OCI-LY7 (cell line): ENCODE measurements at regions not wholly inside any gene's neighbourhood (a gene's known extent, or its start where the extent isn't known, plus 50 kb on each side); places are given as distances from the start of the nearest gene placed in this dataset.

Source experiments
- BruUV-seq: library from RNA; stranded (reverse); fragments of 400-500 nt; replicated peaks from 2 replicates; lab custom pipeline; 2021; lab: Mats Ljungman, UMichigan
- CTCF ChIA-PET: fragments of 300-600 bp; sonication (Branson Sonifier 250); formaldehyde crosslinking; loops from one replicate; lab custom pipeline; 2022; ENCODE audit warnings: antibody characterized with exemption; ENCODE audit not compliant: unreplicated experiment; lab: Charles Lee
- POLR2A ChIA-PET: fragments of 300-600 bp; sonication (Branson Sonifier 250); formaldehyde crosslinking; loops from one replicate; lab custom pipeline; 2022; ENCODE audit warnings: antibody characterized with exemption; lab: Charles Lee
- DNase-seq: peaks from one replicate; pipeline ENCODE4 v3.0.0-alpha.2; 2015; ENCODE audit warnings: low spot score
- H2AFZ ChIP-seq: fragments of 200-600 bp; sonication (generic), shearing (Covaris generic); 2 replicates; pipeline ENCODE4 v1.6.1; 2014; ENCODE audit warnings: mild to moderate bottlenecking, antibody characterized with exemption, low read length, moderate library complexity
- H3K27ac ChIP-seq: fragments of 200-600 bp; sonication (generic); 2 replicates; pipeline ENCODE4 v1.5.1; 2014; ENCODE audit warnings: mixed run types, low read depth, mild to moderate bottlenecking, moderate library complexity, low read length, inconsistent platforms; ENCODE audit not compliant: poor library complexity, severe bottlenecking
- H3K36me3 ChIP-seq: fragments of 200-600 bp; sonication (generic); 2 replicates; pipeline ENCODE4 v1.6.1; 2014; ENCODE audit warnings: mild to moderate bottlenecking, antibody characterized with exemption, low read length, moderate library complexity, mixed read lengths; ENCODE audit not compliant: insufficient read depth
- H3K4me1 ChIP-seq: fragments of 200-600 bp; sonication (generic); 2 replicates; pipeline ENCODE4 v1.5.1; 2014; ENCODE audit warnings: mild to moderate bottlenecking, low read length; ENCODE audit not compliant: insufficient read depth, poor library complexity, severe bottlenecking
- H3K4me2 ChIP-seq: fragments of 200-600 bp; sonication (generic); 2 replicates; pipeline ENCODE4 v1.6.1; 2014; ENCODE audit warnings: mild to moderate bottlenecking, low read length
- H3K4me3 ChIP-seq: fragments of 200-600 bp; sonication (generic); 2 replicates; pipeline ENCODE4 v1.5.1; 2014; ENCODE audit warnings: mild to moderate bottlenecking, low read depth, low read length; ENCODE audit not compliant: poor library complexity, severe bottlenecking
- H3K79me2 ChIP-seq: fragments of 200-600 bp; sonication (generic); 2 replicates; pipeline ENCODE4 v1.6.1; 2016; ENCODE audit warnings: low read depth, mild to moderate bottlenecking, low read length, moderate library complexity, mixed read lengths; ENCODE audit not compliant: insufficient read depth
- H3K9me2 ChIP-seq: fragments of 200-600 bp; sonication (generic); 2 replicates; pipeline ENCODE4 v1.6.1; 2016; ENCODE audit warnings: mild to moderate bottlenecking, low read length, mixed read lengths; ENCODE audit not compliant: insufficient read depth
- H3K9me3 ChIP-seq: fragments of 200-600 bp; sonication (generic); 2 replicates; pipeline ENCODE4 v1.6.1; 2014; ENCODE audit warnings: mild to moderate bottlenecking, mixed run types, low read length, mixed read lengths
- H4K20me1 ChIP-seq: fragments of 200-600 bp; sonication (generic); 2 replicates; pipeline ENCODE4 v1.6.1; 2014; ENCODE audit warnings: mild to moderate bottlenecking, antibody characterized with exemption, low read length, moderate library complexity, mixed read lengths; ENCODE audit not compliant: insufficient read depth
- EZH2phosphoT487 ChIP-seq: fragments of 200-600 bp; sonication (generic); IDR thresholded peaks from 2 replicates; pipeline ENCODE4 v1.6.1; 2018; ENCODE audit warnings: low read depth, borderline replicate concordance, mild to moderate bottlenecking, mixed run types, antibody characterized with exemption, low read length, moderate library complexity, mixed read lengths
- intact Hi-C: fragments of 100-400 bp; cut with micrococcal nuclease; formaldehyde crosslinking; loops from one replicate; pipeline ENCODE4 v1.10.0; 2022; ENCODE audit not compliant: unreplicated experiment
- TF ChIP-seq, protein P1 (sequence below): fragments of 200-600 bp; sonication (generic); conservative IDR thresholded peaks from 2 replicates; pipeline ENCODE4 v1.5.1; 2014; ENCODE audit warnings: mild to moderate bottlenecking, antibody characterized with exemption, low read length, moderate library complexity, mixed read lengths

DNA sequence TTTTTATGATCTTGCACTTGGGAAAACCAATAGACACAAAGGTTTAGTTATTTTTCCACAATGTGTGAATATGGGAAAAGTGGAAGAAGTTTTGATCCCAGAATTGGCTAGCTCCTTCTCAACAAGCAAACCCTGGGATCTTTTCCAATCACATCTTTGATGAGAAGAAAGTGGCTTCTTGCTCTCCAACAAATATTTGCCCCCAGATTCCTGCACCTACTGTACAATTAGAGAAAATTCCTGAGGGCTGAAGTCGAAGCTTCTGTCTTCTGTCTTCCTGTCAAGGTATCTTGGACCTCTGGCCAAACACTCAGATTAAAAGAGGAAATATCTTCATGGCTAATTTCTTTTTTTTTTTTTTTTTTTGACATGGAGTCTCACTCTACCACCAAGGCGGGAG, 113.1 kb upstream of the SLC45A1 start:
- H3K4me3 ChIP-seq, result no peak overlapping the region
- ChIA-PET CTCF (no interaction called here), POLR2A (interaction anchor here (0.7 kb wide), 2 partner anchors 464 to 1867 kb away, joined by 3 to 5 read pairs; no protein-coding TSS in a partner anchor)
- H4K20me1 ChIP-seq, result no peaks in the 10 kb centered on the region
- H3K9me2 ChIP-seq, result no peaks in the 10 kb centered on the region
- no peaks in the 10 kb centered on the region for H3K9me3 ChIP-seq
- BruUV-seq, result no TSS peak
- H3K4me1 ChIP-seq, result no peaks in the 10 kb centered on the region
- intact Hi-C loops, result no loop called here
- H3K36me3 ChIP-seq, result no peaks in the 10 kb centered on the region
- TF ChIP-seq, protein P1, sequence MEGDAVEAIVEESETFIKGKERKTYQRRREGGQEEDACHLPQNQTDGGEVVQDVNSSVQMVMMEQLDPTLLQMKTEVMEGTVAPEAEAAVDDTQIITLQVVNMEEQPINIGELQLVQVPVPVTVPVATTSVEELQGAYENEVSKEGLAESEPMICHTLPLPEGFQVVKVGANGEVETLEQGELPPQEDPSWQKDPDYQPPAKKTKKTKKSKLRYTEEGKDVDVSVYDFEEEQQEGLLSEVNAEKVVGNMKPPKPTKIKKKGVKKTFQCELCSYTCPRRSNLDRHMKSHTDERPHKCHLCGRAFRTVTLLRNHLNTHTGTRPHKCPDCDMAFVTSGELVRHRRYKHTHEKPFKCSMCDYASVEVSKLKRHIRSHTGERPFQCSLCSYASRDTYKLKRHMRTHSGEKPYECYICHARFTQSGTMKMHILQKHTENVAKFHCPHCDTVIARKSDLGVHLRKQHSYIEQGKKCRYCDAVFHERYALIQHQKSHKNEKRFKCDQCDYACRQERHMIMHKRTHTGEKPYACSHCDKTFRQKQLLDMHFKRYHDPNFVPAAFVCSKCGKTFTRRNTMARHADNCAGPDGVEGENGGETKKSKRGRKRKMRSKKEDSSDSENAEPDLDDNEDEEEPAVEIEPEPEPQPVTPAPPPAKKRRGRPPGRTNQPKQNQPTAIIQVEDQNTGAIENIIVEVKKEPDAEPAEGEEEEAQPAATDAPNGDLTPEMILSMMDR, result no peak
- no peak for TF ChIP-seq EZH2phosphoT487
- no peak for DNase-seq
- no peaks in the 10 kb centered on the region for H3K79me2 ChIP-seq
- no peak overlapping the region for H3K27ac ChIP-seq
- no peak overlapping the region for H2AFZ ChIP-seq
- no peak overlapping the region for H3K4me2 ChIP-seq

DNA sequence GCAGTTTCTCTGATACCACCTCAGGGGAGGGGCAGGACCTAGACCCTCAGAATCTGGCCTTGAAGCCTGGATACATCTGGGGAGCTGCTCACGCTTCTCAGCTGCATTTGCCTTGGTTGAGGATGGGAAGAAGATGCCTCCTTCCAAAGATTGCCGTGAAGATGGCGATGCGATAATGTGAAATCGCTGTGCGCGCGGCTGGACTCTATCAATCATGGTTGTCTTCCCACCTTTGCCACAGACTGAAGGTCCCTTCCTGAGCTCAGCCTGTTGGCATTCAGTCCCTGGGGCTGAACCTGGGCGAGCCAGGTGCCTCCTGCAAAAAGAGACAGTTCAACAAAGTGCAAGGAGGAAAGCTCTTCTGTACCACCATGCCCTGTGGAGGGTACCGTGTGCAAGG, 114.4 kb upstream of the SLC45A1 start:
- no peak for DNase-seq
- no peak overlapping the region for H2AFZ ChIP-seq
- H3K9me3 ChIP-seq, result no peaks in the 10 kb centered on the region
- intact Hi-C loops, result no loop called here
- no peaks in the 10 kb centered on the region for H3K79me2 ChIP-seq
- TF ChIP-seq EZH2phosphoT487, result no peak
- TF ChIP-seq, protein P1, result no peak
- no peaks in the 10 kb centered on the region for H3K4me1 ChIP-seq
- no peak overlapping the region for H3K4me3 ChIP-seq
- no peak overlapping the region for H3K27ac ChIP-seq
- H3K9me2 ChIP-seq, result no peaks in the 10 kb centered on the region
- H4K20me1 ChIP-seq, result no peaks in the 10 kb centered on the region
- H3K4me2 ChIP-seq, result no peak overlapping the region
- ChIA-PET POLR2A (no interaction called here), CTCF (no interaction called here)
- no TSS peak for BruUV-seq
- no peaks in the 10 kb centered on the region for H3K36me3 ChIP-seq

DNA sequence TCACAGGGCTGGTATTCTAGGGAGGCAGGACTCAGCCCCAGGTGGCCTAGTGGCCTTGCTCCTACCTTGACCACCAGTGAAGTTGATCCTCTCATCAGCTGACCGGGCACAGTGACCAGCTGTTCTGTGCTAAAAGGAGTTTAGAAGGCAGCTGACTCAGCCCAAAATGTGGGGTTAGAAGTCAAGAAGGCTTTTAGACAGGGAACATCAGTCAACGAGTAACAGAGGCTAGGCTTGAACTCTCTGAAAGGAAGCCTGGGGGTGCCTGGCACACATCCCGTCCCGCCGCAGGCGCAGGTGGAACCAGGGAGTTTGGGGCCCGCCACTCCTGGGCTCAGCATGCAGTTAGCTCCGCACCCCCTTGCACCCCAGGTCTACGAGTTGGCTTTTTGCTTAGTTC, 114.9 kb upstream of the SLC45A1 start:
- H3K4me1 ChIP-seq, result no peaks in the 10 kb centered on the region
- intact Hi-C loops, result no loop called here
- H3K27ac ChIP-seq, result no peak overlapping the region
- no peaks in the 10 kb centered on the region for H3K79me2 ChIP-seq
- BruUV-seq, result no TSS peak
- no peak for DNase-seq
- H3K4me2 ChIP-seq, result no peak overlapping the region
- no peaks in the 10 kb centered on the region for H4K20me1 ChIP-seq
- no peaks in the 10 kb centered on the region for H3K9me3 ChIP-seq
- TF ChIP-seq, protein P1, result no peak
- TF ChIP-seq EZH2phosphoT487, result no peak
- H3K4me3 ChIP-seq, result no peak overlapping the region
- H3K36me3 ChIP-seq, result no peaks in the 10 kb centered on the region
- POLR2A ChIA-PET, result no interaction called here
- no peak overlapping the region for H2AFZ ChIP-seq
- H3K9me2 ChIP-seq, result no peaks in the 10 kb centered on the region
- CTCF ChIA-PET, result no interaction called here
